Activated CD4-positive, alpha-beta T cell treated with anti-CD3 and anti-CD28 coated beads, Interleukin-2, amount 10 ng/mL, durations not matched to agents 7 days and 5 days (primary cell): ENCODE measurements at regions not wholly inside any gene's neighbourhood (a gene's known extent, or its start where the extent isn't known, plus 50 kb on each side); places are given as distances from the start of the nearest gene placed in this dataset.
A peak's percentile ranks its signal among the peaks of the same experiment; 100 is the strongest.
"Not testable (repeated sequence)": the region's sequence is repeated elsewhere in the genome, so short reads cannot be mapped to it uniquely, and the experiment has no call there.

Source experiments
- CTCF ChIA-PET: fragments of 350-600 bp; sonication (Branson Sonifier 250); formaldehyde crosslinking; loops from one replicate; lab custom pipeline; 2021; ENCODE audit warnings: antibody characterized with exemption; lab: Charles Lee
- POLR2A ChIA-PET: fragments of 350-600 bp; sonication (Branson Sonifier 250); formaldehyde crosslinking; loops from one replicate; lab custom pipeline; 2021; ENCODE audit warnings: antibody characterized with exemption; lab: Charles Lee
- DNase-seq: peaks from one replicate; pipeline ENCODE4 v3.0.0-alpha.2; 2020
- H3K27ac Mint-ChIP-seq: one replicate; pipeline ENCODE4 v1.8.0; 2021; ENCODE audit warnings: mild to moderate bottlenecking, moderate library complexity, mixed read lengths
- H3K27me3 Mint-ChIP-seq: one replicate; pipeline ENCODE4 v1.8.0; 2021; ENCODE audit warnings: mixed read lengths
- H3K36me3 Mint-ChIP-seq: one replicate; pipeline ENCODE4 v1.8.0; 2021; ENCODE audit warnings: low read depth, mixed read lengths
- H3K4me1 Mint-ChIP-seq: one replicate; pipeline ENCODE4 v1.8.0; 2021; ENCODE audit warnings: mixed read lengths
- H3K4me3 Mint-ChIP-seq: one replicate; pipeline ENCODE4 v1.8.0; 2021; ENCODE audit warnings: mild to moderate bottlenecking, moderate library complexity, mixed read lengths
- H3K9me3 Mint-ChIP-seq: one replicate; pipeline ENCODE4 v1.8.0; 2021; ENCODE audit warnings: mixed read lengths

DNA sequence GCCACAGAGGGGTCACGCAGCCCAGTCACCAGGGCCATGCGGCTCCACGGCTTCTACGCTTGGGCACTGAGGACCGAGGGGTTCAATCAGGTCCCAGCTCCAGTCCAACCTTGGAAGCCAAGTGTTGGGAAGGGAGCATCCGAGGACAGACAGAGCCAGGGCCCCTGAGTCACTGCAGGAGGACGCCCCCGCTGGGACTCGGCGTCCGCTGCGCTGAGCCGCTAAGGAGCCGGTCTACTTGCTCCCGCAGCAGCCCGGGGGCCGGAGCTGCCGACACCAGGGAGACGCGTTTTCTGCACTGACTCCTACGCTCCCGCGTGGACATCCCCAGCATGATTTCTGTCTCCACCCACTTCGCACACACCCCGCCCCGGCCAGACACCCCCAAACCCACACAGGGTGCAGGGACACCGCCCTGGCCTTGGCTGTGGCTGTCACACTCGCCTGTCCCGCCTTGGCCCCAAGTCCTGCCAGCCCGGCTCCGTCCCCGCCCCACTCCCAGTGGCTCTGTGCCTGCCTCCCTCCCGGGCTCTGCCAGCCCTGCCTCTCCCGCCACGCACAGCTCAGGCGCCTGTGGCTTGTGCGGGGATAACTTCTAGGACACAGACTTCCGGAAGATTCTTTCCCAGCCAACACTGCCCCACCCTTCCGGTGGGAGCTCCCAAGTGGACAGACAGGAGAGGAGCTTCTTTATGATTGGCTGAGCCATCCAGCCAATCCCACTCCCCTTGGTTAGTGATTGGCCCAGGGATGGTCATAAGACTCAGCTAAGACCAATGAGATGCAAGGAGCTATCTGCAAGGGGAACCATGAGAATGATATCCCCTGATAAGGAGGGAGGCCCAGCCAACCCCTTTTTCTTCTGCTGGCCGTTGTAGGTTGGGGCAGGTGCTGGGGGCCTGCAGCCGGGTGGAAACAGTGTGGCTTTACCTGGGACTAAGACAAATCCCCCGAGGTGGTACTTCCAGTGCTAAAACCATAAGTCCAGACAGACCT is 118.9 kb upstream of the SFSWAP start:
- Mint-ChIP-seq H3K27me3 (no peaks in the 10 kb centered on the region), H3K4me3 (no peak overlapping the region), H3K9me3 (peaks cover 8% of the 10 kb centered on the region), H3K36me3 (no peaks in the 10 kb centered on the region), H3K27ac (no peak overlapping the region), H3K4me1 (peaks cover 16% of the 10 kb centered on the region)
- CTCF ChIA-PET: interaction anchor here (1.3 to 1.6 kb wide), 3 partner anchors 12 to 18 kb away, joined by 3 to 7 read pairs (median 5); no protein-coding TSS in a partner anchor
- DNase-seq: no peak
- POLR2A ChIA-PET: no interaction called here

GRCh38 chr12:131592972-131593371 is 117.9 kb upstream of the SFSWAP start:
- Mint-ChIP-seq H3K27ac (peak overlapping the region; percentile 28), H3K27me3 (no peaks in the 10 kb centered on the region), H3K9me3 (peaks cover 4% of the 10 kb centered on the region), H3K36me3 (no peaks in the 10 kb centered on the region), H3K4me1 (peaks cover 16% of the 10 kb centered on the region), H3K4me3 (no peak overlapping the region)
- peak; percentile 15 for DNase-seq
- POLR2A ChIA-PET: no interaction called here
- CTCF ChIA-PET: interaction anchor here (1.3 to 1.7 kb wide), 3 partner anchors 11 to 18 kb away, joined by 3 to 7 read pairs (median 4); no protein-coding TSS in a partner anchor

GRCh38 chr12:131593406-131593805 is 117.5 kb upstream of the SFSWAP start:
- POLR2A ChIA-PET: no interaction called here
- Mint-ChIP-seq H3K27ac (peak overlapping the region; percentile 28), H3K4me3 (no peak overlapping the region), H3K4me1 (peaks cover 16% of the 10 kb centered on the region), H3K36me3 (no peaks in the 10 kb centered on the region), H3K9me3 (peaks cover 4% of the 10 kb centered on the region), H3K27me3 (no peaks in the 10 kb centered on the region)
- no peak for DNase-seq
- CTCF ChIA-PET: interaction anchor here (1.4 to 1.7 kb wide), 2 partner anchors 17 to 19 kb away, joined by 3 to 4 read pairs; no protein-coding TSS in a partner anchor

DNA sequence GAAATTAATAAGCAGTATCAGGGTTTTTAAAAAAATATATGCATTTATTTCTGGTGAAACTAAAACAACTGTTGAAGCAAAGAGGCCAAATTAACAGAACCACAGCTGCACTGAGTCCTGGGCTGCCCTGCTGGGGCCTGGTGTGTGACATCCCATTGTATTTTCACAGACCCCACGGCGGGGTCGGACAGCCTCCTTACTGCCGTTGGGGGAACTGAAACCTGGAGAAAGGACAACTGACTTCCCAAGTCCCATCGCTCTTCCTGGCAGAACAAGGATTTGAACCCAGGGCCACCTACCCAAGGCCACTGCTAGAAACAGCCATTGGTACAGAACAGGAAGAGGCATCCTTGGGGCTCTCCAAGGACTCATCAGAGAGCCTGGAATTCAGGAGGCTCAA is 114.8 kb upstream of the SFSWAP start:
- no peak for DNase-seq
- Mint-ChIP-seq H3K4me1 (peaks cover 25% of the 10 kb centered on the region), H3K27ac (no peak overlapping the region), H3K9me3 (peaks cover 4% of the 10 kb centered on the region), H3K4me3 (no peak overlapping the region), H3K36me3 (no peaks in the 10 kb centered on the region), H3K27me3 (no peaks in the 10 kb centered on the region)
- POLR2A ChIA-PET: no interaction called here
- CTCF ChIA-PET: no interaction called here

- H3K27ac Mint-ChIP-seq: no peak overlapping the region
- POLR2A ChIA-PET: no interaction called here
Measured at GRCh38 chr12:131597333-131597732, 113.6 kb upstream of the SFSWAP start.

GRCh38 chr12:131598717-131599116 is 112.2 kb upstream of the SFSWAP start:
- ChIA-PET CTCF (interaction anchor here (0.6 kb wide), 1 partner anchor 176 kb away, joined by 3 read pairs; no protein-coding TSS in a partner anchor), POLR2A (no interaction called here)
- H3K4me1 Mint-ChIP-seq: peaks cover 22% of the 10 kb centered on the region
- no peak for DNase-seq
- H3K9me3 Mint-ChIP-seq: peaks cover 3% of the 10 kb centered on the region
- no peaks in the 10 kb centered on the region for H3K27me3 Mint-ChIP-seq
- no peak overlapping the region for H3K4me3 Mint-ChIP-seq
- no peak overlapping the region for H3K27ac Mint-ChIP-seq
- H3K36me3 Mint-ChIP-seq: no peaks in the 10 kb centered on the region

More at GRCh38 chr12:131597333-131597732, 113.6 kb upstream of the SFSWAP start:
- no peaks in the 10 kb centered on the region for H3K36me3 Mint-ChIP-seq
- peaks cover 24% of the 10 kb centered on the region for H3K4me1 Mint-ChIP-seq
- H3K9me3 Mint-ChIP-seq: peaks cover 4% of the 10 kb centered on the region
- DNase-seq: no peak
- CTCF ChIA-PET: interaction anchor here (1.0 to 1.2 kb wide), 3 partner anchors 9 to 12 kb away, joined by 3 read pairs; no protein-coding TSS in a partner anchor
- no peaks in the 10 kb centered on the region for H3K27me3 Mint-ChIP-seq
- H3K4me3 Mint-ChIP-seq: no peak overlapping the region

DNA sequence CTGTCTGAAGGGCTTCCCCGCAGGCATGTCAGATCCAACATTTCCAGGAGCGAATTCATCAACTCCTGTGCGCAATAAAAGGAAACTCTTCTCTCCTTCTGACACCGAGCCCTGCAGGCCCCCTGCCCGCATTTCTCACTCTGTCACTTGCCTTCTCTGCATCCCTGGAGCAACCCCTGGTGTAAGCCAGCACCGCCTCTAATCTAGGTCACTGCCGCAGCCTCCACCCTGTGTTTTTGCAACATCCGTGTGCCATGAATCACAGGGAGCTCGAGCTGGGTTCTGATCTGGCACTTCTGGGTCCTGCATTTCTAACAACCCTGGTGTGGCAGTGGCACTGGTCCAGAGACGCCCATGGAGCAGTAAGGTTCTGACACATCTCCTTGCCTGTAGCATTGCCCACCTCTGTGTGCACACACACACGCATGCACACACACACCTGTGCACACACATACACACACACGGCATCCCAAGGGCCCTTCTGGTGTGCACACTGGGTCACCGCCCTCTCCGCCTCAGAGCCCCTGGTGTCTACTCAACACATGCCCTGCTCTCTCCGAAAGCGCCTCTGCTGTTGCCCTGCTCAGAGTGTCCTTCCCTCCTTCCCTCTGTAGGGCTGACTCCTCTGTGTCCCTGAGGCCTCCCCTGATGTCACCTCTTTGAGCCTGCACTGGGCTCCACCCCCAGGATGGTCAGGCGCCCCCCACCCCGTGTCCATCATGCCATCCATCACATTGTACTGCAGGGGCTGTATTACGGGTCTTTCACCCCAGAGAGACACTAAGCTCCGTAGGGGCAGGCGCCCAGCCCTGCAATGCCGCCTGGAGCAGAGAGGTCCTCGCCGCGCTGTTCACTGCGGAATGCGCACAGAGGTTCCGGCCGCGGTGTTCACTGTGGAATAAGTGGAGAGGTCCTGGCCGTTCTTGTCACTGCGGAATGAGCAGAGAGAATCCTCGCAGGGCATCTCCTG is 111.4 kb upstream of the SFSWAP start:
- Mint-ChIP-seq H3K4me3 (no peak overlapping the region), H3K36me3 (peaks cover 3% of the 10 kb centered on the region), H3K27me3 (no peaks in the 10 kb centered on the region), H3K4me1 (peaks cover 27% of the 10 kb centered on the region), H3K9me3 (peaks cover 6% of the 10 kb centered on the region), H3K27ac (no peak overlapping the region)
- ChIA-PET POLR2A (no interaction called here), CTCF (interaction anchor here (0.9 kb wide), 1 partner anchor 9 kb away, joined by 3 read pairs; no protein-coding TSS in a partner anchor)
- DNase-seq: no peak

DNA sequence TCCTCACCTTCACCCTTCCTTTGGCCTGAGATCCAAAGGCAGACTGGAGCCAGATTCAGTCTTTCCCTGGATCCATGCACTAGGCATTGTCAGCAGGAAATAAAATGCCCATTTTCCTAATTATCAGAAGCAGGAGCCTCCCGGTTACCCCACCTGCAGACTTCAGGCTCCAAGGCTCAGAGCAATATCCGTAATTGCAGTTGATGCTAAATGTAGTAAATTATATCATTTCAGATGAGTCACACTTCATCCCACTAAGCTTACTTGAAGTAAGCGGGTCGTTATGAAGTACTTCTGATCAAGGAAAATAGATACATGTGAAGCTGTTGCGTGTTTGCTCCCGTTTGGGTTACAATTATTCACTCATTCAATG is 110.7 kb upstream of the SFSWAP start:
- Mint-ChIP-seq H3K27me3 (no peaks in the 10 kb centered on the region), H3K27ac (no peak overlapping the region), H3K4me1 (peaks cover 34% of the 10 kb centered on the region), H3K9me3 (peaks cover 7% of the 10 kb centered on the region), H3K36me3 (peaks cover 4% of the 10 kb centered on the region), H3K4me3 (no peak overlapping the region)
- DNase-seq: no peak
- CTCF ChIA-PET: interaction anchor here (0.9 kb wide), 1 partner anchor 10 kb away, joined by 3 read pairs; no protein-coding TSS in a partner anchor
- POLR2A ChIA-PET: no interaction called here

DNA sequence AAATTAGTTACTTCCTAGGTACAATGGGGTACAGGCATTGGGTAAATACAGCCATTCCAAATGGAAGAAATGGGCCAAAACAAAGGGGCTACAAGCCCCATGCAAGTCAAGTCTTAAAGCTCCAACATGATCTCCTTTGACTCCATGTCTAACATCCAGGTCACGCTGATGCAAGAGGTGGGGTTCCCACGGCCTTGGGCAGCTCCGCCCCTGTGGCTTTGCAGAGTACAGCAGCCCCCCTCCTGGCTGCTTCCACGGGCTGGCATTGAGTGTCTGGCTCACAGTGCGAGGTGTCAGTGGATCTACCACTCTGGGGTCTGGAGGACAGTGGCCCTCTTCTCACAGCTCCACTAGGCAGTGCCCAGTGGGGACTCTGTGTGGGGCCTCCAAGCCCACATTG is 109.4 kb upstream of the SFSWAP start:
- Mint-ChIP-seq H3K4me1 (peaks cover 48% of the 10 kb centered on the region), H3K9me3 (peaks cover 10% of the 10 kb centered on the region), H3K36me3 (peaks cover 15% of the 10 kb centered on the region)
- H3K4me3 Mint-ChIP-seq, H3K27ac Mint-ChIP-seq, POLR2A ChIA-PET, CTCF ChIA-PET, DNase-seq, H3K27me3 Mint-ChIP-seq: not testable (repeated sequence)

- peaks cover 2% of the 10 kb centered on the region for H3K27me3 Mint-ChIP-seq
- POLR2A ChIA-PET: no interaction called here
- CTCF ChIA-PET: interaction anchor here (1.7 to 1.8 kb wide), 2 partner anchors 11 to 12 kb away, joined by 5 to 7 read pairs; no protein-coding TSS in a partner anchor
- H3K36me3 Mint-ChIP-seq: peaks cover 21% of the 10 kb centered on the region
- peaks cover 10% of the 10 kb centered on the region for H3K9me3 Mint-ChIP-seq
- H3K4me1 Mint-ChIP-seq: peaks cover 64% of the 10 kb centered on the region
- DNase-seq: no peak
- peak overlapping the region; percentile 97 for H3K27ac Mint-ChIP-seq
- H3K4me3 Mint-ChIP-seq: peak overlapping the region; percentile 22
Measured at GRCh38 chr12:131603106-131603938, 107.6 kb upstream of the SFSWAP start.

DNA sequence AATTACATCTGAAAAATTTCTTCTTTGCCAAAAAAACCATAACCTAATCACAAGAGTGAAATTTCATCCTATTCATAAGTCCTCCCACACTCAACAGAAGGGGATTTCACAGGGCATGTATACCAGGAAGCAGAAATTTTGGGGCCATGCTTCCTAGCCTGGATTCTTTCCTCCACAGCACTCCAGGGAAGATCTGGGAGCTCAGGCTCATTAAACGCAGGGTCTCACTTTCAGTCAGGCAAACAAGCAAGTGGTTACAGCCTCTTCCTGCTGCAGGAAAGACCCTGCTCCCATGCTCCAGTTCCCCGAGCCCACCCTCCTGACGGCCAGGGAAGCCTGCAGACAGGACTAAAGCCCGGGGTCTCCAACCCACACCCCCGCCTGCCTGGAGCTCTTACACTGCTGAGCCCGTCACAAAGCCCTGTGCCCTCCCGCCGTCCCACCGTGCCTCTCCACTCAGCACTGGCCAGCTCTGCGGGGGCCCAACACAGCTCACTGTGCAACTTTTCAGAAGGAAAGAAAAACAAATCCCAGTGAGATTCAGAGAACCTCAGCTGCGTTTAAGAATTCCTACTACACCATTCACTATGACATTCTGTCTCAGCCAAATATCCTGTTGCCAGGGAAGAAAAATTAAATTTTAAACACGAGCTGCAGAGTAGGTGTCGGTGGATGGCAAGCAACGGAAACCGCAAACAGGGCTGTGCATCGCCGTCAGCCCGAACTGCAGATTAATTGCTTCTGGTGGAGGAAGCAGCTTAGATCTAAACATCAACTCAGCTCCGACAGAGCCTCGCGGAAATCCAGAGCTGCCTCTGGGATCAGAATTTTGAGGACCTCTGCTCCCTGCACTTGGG is 106.7 kb upstream of the SFSWAP start:
- peak; percentile 69 for DNase-seq
- peaks cover 21% of the 10 kb centered on the region for H3K36me3 Mint-ChIP-seq
- H3K4me1 Mint-ChIP-seq: peaks cover 68% of the 10 kb centered on the region
- peak overlapping the region; percentile 97 for H3K27ac Mint-ChIP-seq
- H3K4me3 Mint-ChIP-seq: peak overlapping the region; percentile 58
- peaks cover 2% of the 10 kb centered on the region for H3K27me3 Mint-ChIP-seq
- POLR2A ChIA-PET: no interaction called here
- CTCF ChIA-PET: interaction anchor here (0.5 to 1.8 kb wide), 3 partner anchors 12 to 105 kb away, joined by 3 to 7 read pairs (median 5); no protein-coding TSS in a partner anchor
- peaks cover 10% of the 10 kb centered on the region for H3K9me3 Mint-ChIP-seq
